Prostate gland (tissue), 2 donors: ENCODE measurements at regions not wholly inside any gene's neighbourhood (a gene's known extent, or its start where the extent isn't known, plus 50 kb on each side); places are given as distances from the start of the nearest gene placed in this dataset.

Source experiments
- DNase-seq: peaks from one replicate; pipeline ENCODE4 v3.0.0-alpha.2; 2019; ENCODE audit warnings: low spot score
- H3K27ac ChIP-seq, 2 donors: fragments of 200-600 bp; sonication (generic); 2 replicates each; pipeline ENCODE4 v1.5.1; 2017 to 2019
- H3K27me3 ChIP-seq: fragments of 200-600 bp; sonication (generic); replicated peaks from 2 replicates; pipeline ENCODE4 v1.5.1; 2019; ENCODE audit not compliant: insufficient read depth
- H3K36me3 ChIP-seq, 2 donors: fragments of 200-600 bp; sonication (generic); 1 replicate in 1 of 2; 2 replicates in 1 of 2; pipeline versions ENCODE4 v1.5.1 to v1.8.1; 2017 to 2019
- H3K4me1 ChIP-seq: fragments of 200-600 bp; sonication (generic); replicated peaks from 2 replicates; pipeline ENCODE4 v1.5.1; 2019
- H3K4me3 ChIP-seq, 2 donors: fragments of 200-600 bp; sonication (generic); 2 replicates each; pipeline ENCODE4 v1.5.1; 2017 to 2019
- H3K9me3 ChIP-seq: fragments of 200-600 bp; sonication (generic); 2 replicates; pipeline ENCODE4 v1.5.1; 2017
- POLR2A ChIP-seq: fragments of 450-650 bp; IDR thresholded peaks from one replicate; pipeline ENCODE4 v1.6.1; 2016; ENCODE audit warnings: antibody characterized with exemption, mild to moderate bottlenecking
- POLR2AphosphoS5 ChIP-seq: sonication (generic); formaldehyde crosslinking; IDR thresholded peaks from one replicate; pipeline ENCODE4 v1.6.1; 2017; ENCODE audit warnings: antibody characterized with exemption
- WGBS: methylation state at CpG from one replicate; pipeline ENCODE4 v1.1.5; 2018; 5-methylcytosine and 5-hydroxymethylcytosine counted together
- intact Hi-C: fragments of 100-400 bp; cut with DNase I; formaldehyde crosslinking; loops from one replicate; pipeline ENCODE4 v1.14.2; 2022
- TF ChIP-seq, protein P1 (sequence below), 4 experiments: fragments of 200-600 bp in 2 of 4; fragments of 450-650 bp in 2 of 4; sonication (generic) in 2 of 4; IDR thresholded peaks; 1 replicate in 3 of 4; 2 replicates in 1 of 4; pipeline ENCODE4 v1.5.1; 2016 to 2019; ENCODE audit warnings: antibody characterized with exemption in 4 of 4, mild to moderate bottlenecking in 2 of 4, moderate library complexity in 2 of 4

- Histone ChIP-seq H3K36me3 (no peaks in the 10 kb centered on the region), H3K9me3 (no peaks in the 10 kb centered on the region), H3K4me1 (no peaks in the 10 kb centered on the region), H3K27ac (no peak overlapping the region), H3K27me3 (no peaks in the 10 kb centered on the region), H3K4me3 (no peak overlapping the region)
- no peak for DNase-seq
- TF ChIP-seq POLR2A: no peak
- TF ChIP-seq, protein P1, sequence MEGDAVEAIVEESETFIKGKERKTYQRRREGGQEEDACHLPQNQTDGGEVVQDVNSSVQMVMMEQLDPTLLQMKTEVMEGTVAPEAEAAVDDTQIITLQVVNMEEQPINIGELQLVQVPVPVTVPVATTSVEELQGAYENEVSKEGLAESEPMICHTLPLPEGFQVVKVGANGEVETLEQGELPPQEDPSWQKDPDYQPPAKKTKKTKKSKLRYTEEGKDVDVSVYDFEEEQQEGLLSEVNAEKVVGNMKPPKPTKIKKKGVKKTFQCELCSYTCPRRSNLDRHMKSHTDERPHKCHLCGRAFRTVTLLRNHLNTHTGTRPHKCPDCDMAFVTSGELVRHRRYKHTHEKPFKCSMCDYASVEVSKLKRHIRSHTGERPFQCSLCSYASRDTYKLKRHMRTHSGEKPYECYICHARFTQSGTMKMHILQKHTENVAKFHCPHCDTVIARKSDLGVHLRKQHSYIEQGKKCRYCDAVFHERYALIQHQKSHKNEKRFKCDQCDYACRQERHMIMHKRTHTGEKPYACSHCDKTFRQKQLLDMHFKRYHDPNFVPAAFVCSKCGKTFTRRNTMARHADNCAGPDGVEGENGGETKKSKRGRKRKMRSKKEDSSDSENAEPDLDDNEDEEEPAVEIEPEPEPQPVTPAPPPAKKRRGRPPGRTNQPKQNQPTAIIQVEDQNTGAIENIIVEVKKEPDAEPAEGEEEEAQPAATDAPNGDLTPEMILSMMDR (IDR thresholded peaks at IDR 0.05): no peak
- WGBS: 72% methylated on average over 1 of the region's 1 CpG
- intact Hi-C loops: no loop called here
Observed at GRCh38 chr6:93703431-93703830, 284.1 kb upstream of the EPHA7 start.

- Histone ChIP-seq H3K4me3 (no peak overlapping the region), H3K27me3 (no peaks in the 10 kb centered on the region), H3K27ac (no peak overlapping the region), H3K36me3 (no peaks in the 10 kb centered on the region), H3K4me1 (no peaks in the 10 kb centered on the region), H3K9me3 (no peaks in the 10 kb centered on the region)
- 60% methylated on average over 2 of the region's 2 CpGs for WGBS
- intact Hi-C loops: no loop called here
- DNase-seq: no peak
- TF ChIP-seq, protein P1 (IDR thresholded peaks at IDR 0.05): no peak
- TF ChIP-seq POLR2A: no peak
- no peak for TF ChIP-seq POLR2AphosphoS5
Observed at GRCh38 chr6:93701526-93701925, 282.2 kb upstream of the EPHA7 start.

DNA sequence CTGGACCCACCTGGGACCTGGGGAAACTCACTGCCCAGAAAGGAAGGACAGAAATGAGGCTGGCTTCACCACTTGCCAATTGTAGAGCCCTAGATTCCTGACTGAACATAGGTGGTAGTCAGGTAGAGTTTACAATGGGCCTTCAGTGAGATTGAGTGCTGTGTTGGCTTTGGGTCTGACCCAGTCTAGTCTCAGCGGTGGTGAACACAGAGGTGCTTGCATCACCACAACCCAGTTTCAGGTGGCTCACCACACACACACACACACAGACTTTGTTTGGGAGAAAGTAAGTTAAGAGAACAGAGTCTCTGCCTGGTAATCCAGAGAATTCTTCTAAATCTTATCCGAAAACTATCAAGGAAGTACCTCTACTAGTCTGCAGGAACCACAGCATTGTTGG lies 266.1 kb upstream of the EPHA7 start:
- Histone ChIP-seq H3K4me3 (no peak overlapping the region), H3K4me1 (no peaks in the 10 kb centered on the region), H3K27me3 (no peaks in the 10 kb centered on the region), H3K27ac (no peak overlapping the region), H3K9me3 (no peaks in the 10 kb centered on the region), H3K36me3 (no peaks in the 10 kb centered on the region)
- TF ChIP-seq, protein P1 (IDR thresholded peaks at IDR 0.05): no peak
- TF ChIP-seq POLR2A (no peak), POLR2AphosphoS5 (no peak)
- DNase-seq: no peak
- intact Hi-C loops: no loop called here
- 91% methylated on average over 2 of the region's 2 CpGs for WGBS

DNA sequence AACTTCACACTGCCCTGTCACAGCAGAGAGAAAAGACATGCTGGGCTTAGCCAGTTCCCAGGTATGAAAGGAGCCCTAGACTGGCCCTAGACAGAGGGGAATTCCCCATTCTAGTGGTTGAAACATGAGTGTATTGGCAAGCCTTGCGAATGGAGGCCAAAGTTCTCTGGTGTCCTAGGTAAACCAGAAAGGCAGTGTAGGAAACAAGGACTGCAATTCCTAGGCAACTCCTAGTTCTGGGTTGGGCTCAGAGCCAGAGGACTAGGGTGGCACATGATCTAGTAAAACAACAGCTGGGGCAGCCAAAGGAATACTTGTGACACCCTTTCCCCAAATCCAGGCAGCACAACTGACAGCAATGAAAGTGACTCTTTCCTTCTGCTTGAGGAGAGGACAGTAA lies 265.0 kb upstream of the EPHA7 start:
- Histone ChIP-seq H3K9me3 (no peaks in the 10 kb centered on the region), H3K27ac (no peak overlapping the region), H3K27me3 (no peaks in the 10 kb centered on the region), H3K4me1 (no peaks in the 10 kb centered on the region), H3K4me3 (no peak overlapping the region), H3K36me3 (no peaks in the 10 kb centered on the region)
- TF ChIP-seq POLR2A (no peak), POLR2AphosphoS5 (no peak)
- TF ChIP-seq, protein P1 (IDR thresholded peaks at IDR 0.05): no peak
- intact Hi-C loops: no loop called here
- WGBS: 94% methylated on average over 1 of the region's 1 CpG
- DNase-seq: no peak

- no peak overlapping the region for H3K27ac ChIP-seq
- TF ChIP-seq POLR2AphosphoS5: no peak
- TF ChIP-seq, protein P1 (IDR thresholded peaks at IDR 0.05): no peak
- TF ChIP-seq POLR2A: no peak
- no peaks in the 10 kb centered on the region for H3K9me3 ChIP-seq
- intact Hi-C loops: no loop called here
- 93% methylated on average over 3 of the region's 3 CpGs for WGBS
- H3K27me3 ChIP-seq: no peaks in the 10 kb centered on the region
- H3K36me3 ChIP-seq: no peaks in the 10 kb centered on the region
- no peak for DNase-seq
- no peak overlapping the region for H3K4me3 ChIP-seq
- H3K4me1 ChIP-seq: no peaks in the 10 kb centered on the region
Observed at GRCh38 chr6:93679836-93680235, 260.5 kb upstream of the EPHA7 start.
